H1 (cell line): ENCODE measurements at regions not wholly inside any gene's neighbourhood (a gene's known extent, or its start where the extent isn't known, plus 50 kb on each side); places are given as distances from the start of the nearest gene placed in this dataset.

ENCODE experiments used
- EZH2 ChIP-seq: fragments of 200-600 bp; sonication (generic); IDR thresholded peaks from 2 replicates; pipeline ENCODE4 v1.7.1; 2012; ENCODE audit warnings: low read depth, mild to moderate bottlenecking, moderate library complexity, low read length, inconsistent platforms; ENCODE audit not compliant: severe bottlenecking
- POLR2A ChIP-seq, 2 experiments: IDR thresholded peaks; 1 replicate in 1 of 2; 2 replicates in 1 of 2; pipeline ENCODE4 v1.6.1; 2011; ENCODE audit warnings: low read depth in 2 of 2, low read length in 2 of 2, mild to moderate bottlenecking in 2 of 2; ENCODE audit errors: control extremely low read depth in 1 of 2
- POLR2AphosphoS5 ChIP-seq: IDR thresholded peaks from 2 replicates; pipeline ENCODE4 v1.6.1; 2011; ENCODE audit warnings: low read depth, low read length
- RAD21 ChIP-seq, 2 experiments: IDR thresholded peaks in 1 of 2; conservative IDR thresholded peaks in 1 of 2; 2 replicates each; pipeline ENCODE4 v1.6.1; 2011; ENCODE audit warnings: low read depth in 2 of 2, low read length in 2 of 2, improper control_type of control experiment in 1 of 2, inconsistent platforms in 1 of 2, mild to moderate bottlenecking in 1 of 2, moderate library complexity in 1 of 2
- RXRA ChIP-seq: IDR thresholded peaks from 2 replicates; pipeline ENCODE4 v1.6.1; 2011; ENCODE audit warnings: low read depth, mild to moderate bottlenecking, low read length, moderate library complexity; ENCODE audit not compliant: insufficient read depth
- TF ChIP-seq, protein P1 (sequence below), 3 experiments: IDR thresholded peaks; 1 replicate in 2 of 3; 2 replicates in 1 of 3; pipeline versions ENCODE4 v1.5.1 to v1.6.1; 2011; ENCODE audit warnings: low read length in 3 of 3, mild to moderate bottlenecking in 3 of 3, inconsistent platforms in 2 of 3, low read depth in 1 of 3, moderate library complexity in 1 of 3; ENCODE audit not compliant: insufficient read depth in 1 of 3; ENCODE audit errors: control extremely low read depth in 1 of 3
- TF ChIP-seq, protein P2 (sequence below): fragments of 300-600 bp; sonication (generic); IDR thresholded peaks from 2 replicates; pipeline ENCODE4 v1.7.1; 2012; ENCODE audit warnings: low read length, moderate library complexity, mild to moderate bottlenecking, inconsistent platforms; ENCODE audit not compliant: insufficient replicate concordance

DNA sequence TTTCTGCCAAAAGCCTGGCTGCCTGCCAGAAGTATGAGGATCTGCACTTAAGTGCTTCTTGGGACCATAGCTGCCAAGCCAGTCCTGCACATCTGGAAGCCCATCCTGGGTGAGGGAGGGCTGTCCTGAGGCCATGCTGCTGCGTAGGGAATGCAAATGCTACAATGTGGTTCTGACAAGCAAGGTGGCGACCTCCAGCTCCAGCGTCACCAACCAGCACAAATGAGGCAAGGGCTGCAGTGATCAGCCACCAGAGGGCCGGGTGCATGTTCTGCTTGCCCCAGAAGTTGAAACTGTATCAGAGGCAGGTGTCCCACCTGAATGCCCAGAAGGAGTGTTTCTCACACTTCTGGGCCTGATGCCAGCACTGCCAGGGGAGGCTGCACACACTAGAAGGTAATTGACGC lies 99.1 kb upstream of the KCNQ5 start:
- TF ChIP-seq POLR2A (IDR thresholded peaks at IDR 0.05; ENCODE audit: control extremely low read depth in 1 of 2, low read depth in 2 of 2, low read length in 2 of 2) (no peak), POLR2AphosphoS5 (no peak), RAD21 (IDR thresholded peaks at IDR 0.05 in 1 of 2, conservative IDR thresholded peaks at IDR 0.05 in 1 of 2; ENCODE audit: low read depth in 2 of 2, low read length in 2 of 2) (peak; percentile 68 to 76), EZH2 (no peak), RXRA (no peak)
- TF ChIP-seq, protein P1, sequence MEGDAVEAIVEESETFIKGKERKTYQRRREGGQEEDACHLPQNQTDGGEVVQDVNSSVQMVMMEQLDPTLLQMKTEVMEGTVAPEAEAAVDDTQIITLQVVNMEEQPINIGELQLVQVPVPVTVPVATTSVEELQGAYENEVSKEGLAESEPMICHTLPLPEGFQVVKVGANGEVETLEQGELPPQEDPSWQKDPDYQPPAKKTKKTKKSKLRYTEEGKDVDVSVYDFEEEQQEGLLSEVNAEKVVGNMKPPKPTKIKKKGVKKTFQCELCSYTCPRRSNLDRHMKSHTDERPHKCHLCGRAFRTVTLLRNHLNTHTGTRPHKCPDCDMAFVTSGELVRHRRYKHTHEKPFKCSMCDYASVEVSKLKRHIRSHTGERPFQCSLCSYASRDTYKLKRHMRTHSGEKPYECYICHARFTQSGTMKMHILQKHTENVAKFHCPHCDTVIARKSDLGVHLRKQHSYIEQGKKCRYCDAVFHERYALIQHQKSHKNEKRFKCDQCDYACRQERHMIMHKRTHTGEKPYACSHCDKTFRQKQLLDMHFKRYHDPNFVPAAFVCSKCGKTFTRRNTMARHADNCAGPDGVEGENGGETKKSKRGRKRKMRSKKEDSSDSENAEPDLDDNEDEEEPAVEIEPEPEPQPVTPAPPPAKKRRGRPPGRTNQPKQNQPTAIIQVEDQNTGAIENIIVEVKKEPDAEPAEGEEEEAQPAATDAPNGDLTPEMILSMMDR (IDR thresholded peaks at IDR 0.05; ENCODE audit: control extremely low read depth in 1 of 3, insufficient read depth in 1 of 3, low read depth in 1 of 3, low read length in 3 of 3), result peak; percentile 81 to 98 (median 93)
- TF ChIP-seq, protein P2, sequence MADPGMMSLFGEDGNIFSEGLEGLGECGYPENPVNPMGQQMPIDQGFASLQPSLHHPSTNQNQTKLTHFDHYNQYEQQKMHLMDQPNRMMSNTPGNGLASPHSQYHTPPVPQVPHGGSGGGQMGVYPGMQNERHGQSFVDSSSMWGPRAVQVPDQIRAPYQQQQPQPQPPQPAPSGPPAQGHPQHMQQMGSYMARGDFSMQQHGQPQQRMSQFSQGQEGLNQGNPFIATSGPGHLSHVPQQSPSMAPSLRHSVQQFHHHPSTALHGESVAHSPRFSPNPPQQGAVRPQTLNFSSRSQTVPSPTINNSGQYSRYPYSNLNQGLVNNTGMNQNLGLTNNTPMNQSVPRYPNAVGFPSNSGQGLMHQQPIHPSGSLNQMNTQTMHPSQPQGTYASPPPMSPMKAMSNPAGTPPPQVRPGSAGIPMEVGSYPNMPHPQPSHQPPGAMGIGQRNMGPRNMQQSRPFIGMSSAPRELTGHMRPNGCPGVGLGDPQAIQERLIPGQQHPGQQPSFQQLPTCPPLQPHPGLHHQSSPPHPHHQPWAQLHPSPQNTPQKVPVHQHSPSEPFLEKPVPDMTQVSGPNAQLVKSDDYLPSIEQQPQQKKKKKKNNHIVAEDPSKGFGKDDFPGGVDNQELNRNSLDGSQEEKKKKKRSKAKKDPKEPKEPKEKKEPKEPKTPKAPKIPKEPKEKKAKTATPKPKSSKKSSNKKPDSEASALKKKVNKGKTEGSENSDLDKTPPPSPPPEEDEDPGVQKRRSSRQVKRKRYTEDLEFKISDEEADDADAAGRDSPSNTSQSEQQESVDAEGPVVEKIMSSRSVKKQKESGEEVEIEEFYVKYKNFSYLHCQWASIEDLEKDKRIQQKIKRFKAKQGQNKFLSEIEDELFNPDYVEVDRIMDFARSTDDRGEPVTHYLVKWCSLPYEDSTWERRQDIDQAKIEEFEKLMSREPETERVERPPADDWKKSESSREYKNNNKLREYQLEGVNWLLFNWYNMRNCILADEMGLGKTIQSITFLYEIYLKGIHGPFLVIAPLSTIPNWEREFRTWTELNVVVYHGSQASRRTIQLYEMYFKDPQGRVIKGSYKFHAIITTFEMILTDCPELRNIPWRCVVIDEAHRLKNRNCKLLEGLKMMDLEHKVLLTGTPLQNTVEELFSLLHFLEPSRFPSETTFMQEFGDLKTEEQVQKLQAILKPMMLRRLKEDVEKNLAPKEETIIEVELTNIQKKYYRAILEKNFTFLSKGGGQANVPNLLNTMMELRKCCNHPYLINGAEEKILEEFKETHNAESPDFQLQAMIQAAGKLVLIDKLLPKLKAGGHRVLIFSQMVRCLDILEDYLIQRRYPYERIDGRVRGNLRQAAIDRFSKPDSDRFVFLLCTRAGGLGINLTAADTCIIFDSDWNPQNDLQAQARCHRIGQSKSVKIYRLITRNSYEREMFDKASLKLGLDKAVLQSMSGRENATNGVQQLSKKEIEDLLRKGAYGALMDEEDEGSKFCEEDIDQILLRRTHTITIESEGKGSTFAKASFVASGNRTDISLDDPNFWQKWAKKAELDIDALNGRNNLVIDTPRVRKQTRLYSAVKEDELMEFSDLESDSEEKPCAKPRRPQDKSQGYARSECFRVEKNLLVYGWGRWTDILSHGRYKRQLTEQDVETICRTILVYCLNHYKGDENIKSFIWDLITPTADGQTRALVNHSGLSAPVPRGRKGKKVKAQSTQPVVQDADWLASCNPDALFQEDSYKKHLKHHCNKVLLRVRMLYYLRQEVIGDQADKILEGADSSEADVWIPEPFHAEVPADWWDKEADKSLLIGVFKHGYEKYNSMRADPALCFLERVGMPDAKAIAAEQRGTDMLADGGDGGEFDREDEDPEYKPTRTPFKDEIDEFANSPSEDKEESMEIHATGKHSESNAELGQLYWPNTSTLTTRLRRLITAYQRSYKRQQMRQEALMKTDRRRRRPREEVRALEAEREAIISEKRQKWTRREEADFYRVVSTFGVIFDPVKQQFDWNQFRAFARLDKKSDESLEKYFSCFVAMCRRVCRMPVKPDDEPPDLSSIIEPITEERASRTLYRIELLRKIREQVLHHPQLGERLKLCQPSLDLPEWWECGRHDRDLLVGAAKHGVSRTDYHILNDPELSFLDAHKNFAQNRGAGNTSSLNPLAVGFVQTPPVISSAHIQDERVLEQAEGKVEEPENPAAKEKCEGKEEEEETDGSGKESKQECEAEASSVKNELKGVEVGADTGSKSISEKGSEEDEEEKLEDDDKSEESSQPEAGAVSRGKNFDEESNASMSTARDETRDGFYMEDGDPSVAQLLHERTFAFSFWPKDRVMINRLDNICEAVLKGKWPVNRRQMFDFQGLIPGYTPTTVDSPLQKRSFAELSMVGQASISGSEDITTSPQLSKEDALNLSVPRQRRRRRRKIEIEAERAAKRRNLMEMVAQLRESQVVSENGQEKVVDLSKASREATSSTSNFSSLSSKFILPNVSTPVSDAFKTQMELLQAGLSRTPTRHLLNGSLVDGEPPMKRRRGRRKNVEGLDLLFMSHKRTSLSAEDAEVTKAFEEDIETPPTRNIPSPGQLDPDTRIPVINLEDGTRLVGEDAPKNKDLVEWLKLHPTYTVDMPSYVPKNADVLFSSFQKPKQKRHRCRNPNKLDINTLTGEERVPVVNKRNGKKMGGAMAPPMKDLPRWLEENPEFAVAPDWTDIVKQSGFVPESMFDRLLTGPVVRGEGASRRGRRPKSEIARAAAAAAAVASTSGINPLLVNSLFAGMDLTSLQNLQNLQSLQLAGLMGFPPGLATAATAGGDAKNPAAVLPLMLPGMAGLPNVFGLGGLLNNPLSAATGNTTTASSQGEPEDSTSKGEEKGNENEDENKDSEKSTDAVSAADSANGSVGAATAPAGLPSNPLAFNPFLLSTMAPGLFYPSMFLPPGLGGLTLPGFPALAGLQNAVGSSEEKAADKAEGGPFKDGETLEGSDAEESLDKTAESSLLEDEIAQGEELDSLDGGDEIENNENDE, result no peak
